Gastroesophageal sphincter (tissue), 4 donors: ENCODE measurements at regions not wholly inside any gene's neighbourhood (a gene's known extent, or its start where the extent isn't known, plus 50 kb on each side); places are given as distances from the start of the nearest gene placed in this dataset.

Experiments used
- ATAC-seq: fragments of 150-250 bp; one replicate; pipeline ENCODE4 v1.9.1; 2016; ENCODE audit warnings: mild to moderate bottlenecking, moderate library complexity
- H3K27ac ChIP-seq, 4 donors: fragments of 200-600 bp; sonication (generic) in 3 of 4; 1 replicate in 3 of 4; 2 replicates in 1 of 4; pipeline ENCODE4 v1.5.1; 2016 to 2019
- H3K27me3 ChIP-seq: fragments of 200-600 bp; sonication (generic); one replicate; pipeline ENCODE4 v1.5.1; 2019
- H3K36me3 ChIP-seq, 2 donors: fragments of 200-600 bp; sonication (generic); one replicate each; pipeline ENCODE4 v1.5.1; 2019; ENCODE audit warnings: control low read depth in 1 of 2
- H3K4me1 ChIP-seq, 3 donors: fragments of 200-600 bp; sonication (generic); 1 replicate in 2 of 3; 2 replicates in 1 of 3; pipeline ENCODE4 v1.5.1; 2016 to 2019; ENCODE audit warnings: control low read depth in 2 of 3
- H3K4me3 ChIP-seq, 2 donors: fragments of 200-600 bp; sonication (generic); one replicate each; pipeline ENCODE4 v1.5.1; 2019; ENCODE audit warnings: mild to moderate bottlenecking in 1 of 2, moderate library complexity in 1 of 2
- H3K9me3 ChIP-seq, 3 donors: fragments of 200-600 bp; sonication (generic); one replicate each; pipeline ENCODE4 v1.5.1; 2017 to 2019; ENCODE audit warnings: control low read depth in 2 of 3
- CTCF ChIP-seq, 4 experiments: fragments of 200-600 bp in 2 of 4; fragments of 450-650 bp in 2 of 4; sonication (generic) in 1 of 4; IDR thresholded peaks; one replicate each; pipeline ENCODE4 v1.5.1; 2017 to 2019; ENCODE audit warnings: antibody characterized with exemption in 4 of 4, mild to moderate bottlenecking in 2 of 4, moderate library complexity in 2 of 4
- EP300 ChIP-seq: sonication (generic); formaldehyde crosslinking; IDR thresholded peaks from one replicate; pipeline ENCODE4 v1.6.1; 2017; ENCODE audit warnings: antibody characterized with exemption, mild to moderate bottlenecking
- POLR2A ChIP-seq, 2 donors: fragments of 450-650 bp; IDR thresholded peaks; one replicate each; pipeline ENCODE4 v1.6.1; 2017; ENCODE audit warnings: antibody characterized with exemption in 2 of 2, mild to moderate bottlenecking in 2 of 2, moderate library complexity in 1 of 2
- POLR2AphosphoS5 ChIP-seq: sonication (generic); formaldehyde crosslinking; IDR thresholded peaks from one replicate; pipeline ENCODE4 v1.6.1; 2017; ENCODE audit warnings: antibody characterized with exemption
- WGBS, 2 donors: methylation state at CpG; one replicate each; pipeline ENCODE4 v1.1.5; 2018; ENCODE audit warnings: low coverage in 1 of 2; 5-methylcytosine and 5-hydroxymethylcytosine counted together

GRCh38 chrX:137428221-137428661 is 137.7 kb upstream of the ZIC3 start:
- Histone ChIP-seq H3K4me1 (peaks cover 0 to 24% (median 7%) of the 10 kb centered on the region in 3 donors), H3K27ac (no peak overlapping the region), H3K36me3 (no peaks in the 10 kb centered on the region), H3K4me3 (peak overlapping the region; percentile 30 to 53), H3K27me3 (peaks cover 76% of the 10 kb centered on the region), H3K9me3 (no peaks in the 10 kb centered on the region)
- TF ChIP-seq EP300 (no peak), POLR2A (IDR thresholded peaks at IDR 0.05) (no peak), POLR2AphosphoS5 (no peak), CTCF (IDR thresholded peaks at IDR 0.05) (no peak)
- no CpG with 5 or more reads among the region's 30 CpGs for WGBS, 2 donors
- peak; percentile 35 for ATAC-seq

GRCh38 chrX:137427816-137428215 is 138.1 kb upstream of the ZIC3 start:
- ATAC-seq, result peak; percentile 25
- no peaks in the 10 kb centered on the region for H3K36me3 ChIP-seq
- 58% methylated on average over 5 of the region's 18 CpGs; no CpG with 5 or more reads in 1 of the 2 donors for WGBS, 2 donors
- H3K27me3 ChIP-seq, result peaks cover 80% of the 10 kb centered on the region
- no peak overlapping the region for H3K27ac ChIP-seq
- no peaks in the 10 kb centered on the region for H3K9me3 ChIP-seq
- peaks cover 0 to 24% (median 7%) of the 10 kb centered on the region in 3 donors for H3K4me1 ChIP-seq
- TF ChIP-seq CTCF (IDR thresholded peaks at IDR 0.05) (no peak), EP300 (no peak), POLR2AphosphoS5 (no peak)
- peak overlapping the region; percentile 30 to 53 for H3K4me3 ChIP-seq

- TF ChIP-seq POLR2AphosphoS5 (no peak), CTCF (IDR thresholded peaks at IDR 0.05) (no peak), POLR2A (IDR thresholded peaks at IDR 0.05) (no peak), EP300 (no peak)
- peak; percentile 7 for ATAC-seq
- H3K27me3 ChIP-seq, result peaks cover 84% of the 10 kb centered on the region
- H3K36me3 ChIP-seq, result no peaks in the 10 kb centered on the region
- H3K27ac ChIP-seq, result no peak overlapping the region
- peaks cover 0 to 24% (median 7%) of the 10 kb centered on the region in 3 donors for H3K4me1 ChIP-seq
- H3K4me3 ChIP-seq, result peak overlapping the region in 1 of 2 donors; percentile 53
- H3K9me3 ChIP-seq, result no peaks in the 10 kb centered on the region
- no CpG with 5 or more reads among the region's 20 CpGs for WGBS, 2 donors
These were observed 138.5 kb upstream of the ZIC3 start for GRCh38 chrX:137427426-137427778.

- ATAC-seq, result no peak
- H3K27me3 ChIP-seq, result peaks cover 84% of the 10 kb centered on the region
- no peaks in the 10 kb centered on the region for H3K9me3 ChIP-seq
- peaks cover 0 to 24% (median 7%) of the 10 kb centered on the region in 3 donors for H3K4me1 ChIP-seq
- WGBS, 2 donors, result 0 to 18% methylated on average over 7 to 14 of the region's 37 CpGs
- peak overlapping the region in 1 of 2 donors; percentile 53 for H3K4me3 ChIP-seq
- TF ChIP-seq POLR2AphosphoS5 (no peak), CTCF (IDR thresholded peaks at IDR 0.05) (no peak), EP300 (no peak), POLR2A (IDR thresholded peaks at IDR 0.05) (no peak)
- H3K27ac ChIP-seq, result no peak overlapping the region
- H3K36me3 ChIP-seq, result no peaks in the 10 kb centered on the region
These were observed 139.1 kb upstream of the ZIC3 start for GRCh38 chrX:137426695-137427425.

- Histone ChIP-seq H3K4me3 (no peak overlapping the region), H3K27ac (no peak overlapping the region), H3K36me3 (no peaks in the 10 kb centered on the region), H3K27me3 (peaks cover 83% of the 10 kb centered on the region), H3K9me3 (no peaks in the 10 kb centered on the region), H3K4me1 (peaks cover 0 to 24% (median 7%) of the 10 kb centered on the region in 3 donors)
- no peak for ATAC-seq
- 3 to 17% methylated on average over 4 to 8 of the region's 9 CpGs for WGBS, 2 donors
- TF ChIP-seq CTCF (IDR thresholded peaks at IDR 0.05) (no peak), POLR2A (IDR thresholded peaks at IDR 0.05) (no peak), POLR2AphosphoS5 (no peak), EP300 (no peak)
These were observed 139.9 kb upstream of the ZIC3 start for GRCh38 chrX:137425986-137426385.
